Testis (tissue), 2 donors: ENCODE measurements at regions not wholly inside any gene's neighbourhood (a gene's known extent, or its start where the extent isn't known, plus 50 kb on each side); places are given as distances from the start of the nearest gene placed in this dataset.

Experiments
- CTCF ChIP-seq, 3 experiments: fragments of 450-650 bp in 2 of 3; fragments of 200-600 bp in 1 of 3; sonication (generic) in 1 of 3; IDR thresholded peaks; one replicate each; pipeline ENCODE4 v1.5.1; 2016 to 2019; ENCODE audit warnings: antibody characterized with exemption in 3 of 3, mild to moderate bottlenecking in 2 of 3, moderate library complexity in 1 of 3
- POLR2A ChIP-seq: fragments of 450-650 bp; IDR thresholded peaks from one replicate; pipeline ENCODE4 v1.6.1; 2017; ENCODE audit warnings: antibody characterized with exemption, mild to moderate bottlenecking, moderate library complexity

- no peak for TF ChIP-seq CTCF (IDR thresholded peaks at IDR 0.05)
- TF ChIP-seq POLR2A, result no peak
Measured at GRCh38 chr3:162610261-162610660, 1113.7 kb downstream of the OTOL1 start.
